Mesenchymal stem cell (in vitro differentiated cells and primary cell): ENCODE measurements at regions not wholly inside any gene's neighbourhood (a gene's known extent, or its start where the extent isn't known, plus 50 kb on each side); places are given as distances from the start of the nearest gene placed in this dataset.

ENCODE experiments used
- DNase-seq: peaks from one replicate; pipeline ENCODE4 v3.0.0-alpha.2; 2013
- H2AFZ ChIP-seq: one replicate; pipeline ENCODE4 v1.6.1; 2013; ENCODE audit warnings: low read depth, mild to moderate bottlenecking, control low read depth, inconsistent platforms, low read length, moderate library complexity
- H2AK5ac ChIP-seq: 2 replicates; pipeline ENCODE4 v1.6.1; 2013; ENCODE audit warnings: low read length, moderate library complexity, mild to moderate bottlenecking, inconsistent platforms; ENCODE audit not compliant: severe bottlenecking
- H2BK120ac ChIP-seq: one replicate; pipeline ENCODE4 v1.6.1; 2013; ENCODE audit warnings: low read depth, mild to moderate bottlenecking, inconsistent platforms, low read length, moderate library complexity
- H2BK12ac ChIP-seq, 2 experiments: one replicate each; pipeline ENCODE4 v1.6.1; 2013; ENCODE audit warnings: inconsistent platforms in 2 of 2, low read length in 2 of 2, mild to moderate bottlenecking in 2 of 2, moderate library complexity in 2 of 2, control low read depth in 1 of 2
- H2BK15ac ChIP-seq: one replicate; pipeline ENCODE4 v1.6.1; 2013; ENCODE audit warnings: mild to moderate bottlenecking, low read depth, inconsistent platforms; ENCODE audit not compliant: poor library complexity, severe bottlenecking
- H2BK5ac ChIP-seq: 2 replicates; pipeline ENCODE4 v1.6.1; 2013; ENCODE audit warnings: low read depth, mild to moderate bottlenecking, low read length, control low read depth, inconsistent platforms; ENCODE audit not compliant: poor library complexity, severe bottlenecking
- H3K14ac ChIP-seq, 2 experiments: one replicate each; pipeline ENCODE4 v1.6.1; 2013; ENCODE audit warnings: inconsistent platforms in 2 of 2, low read length in 2 of 2, control low read depth in 1 of 2, mild to moderate bottlenecking in 1 of 2, moderate library complexity in 1 of 2
- H3K18ac ChIP-seq, 2 experiments: one replicate each; pipeline ENCODE4 v1.6.1; 2013; ENCODE audit warnings: inconsistent platforms in 2 of 2, low read length in 2 of 2, control low read depth in 1 of 2, low read depth in 1 of 2, mild to moderate bottlenecking in 1 of 2
- H3K23ac ChIP-seq, 2 experiments: one replicate each; pipeline ENCODE4 v1.6.1; 2013; ENCODE audit warnings: inconsistent platforms in 2 of 2, low read length in 2 of 2, mild to moderate bottlenecking in 2 of 2, moderate library complexity in 2 of 2, control low read depth in 1 of 2
- H3K27ac ChIP-seq: 2 replicates; pipeline ENCODE4 v1.5.1; 2013; ENCODE audit warnings: mild to moderate bottlenecking, moderate library complexity, low read length, control low read depth, inconsistent platforms; ENCODE audit not compliant: poor library complexity, severe bottlenecking
- H3K27me3 ChIP-seq, 2 experiments: 2 replicates each; pipeline versions ENCODE4 v1.6.1 to v1.7.0; 2013; ENCODE audit warnings: low read length in 2 of 2, mild to moderate bottlenecking in 2 of 2, moderate library complexity in 2 of 2, control low read depth in 1 of 2, inconsistent platforms in 1 of 2; ENCODE audit not compliant: control insufficient read depth in 1 of 2, insufficient read depth in 1 of 2
- H3K36me3 ChIP-seq, 2 experiments: 2 replicates each; pipeline versions ENCODE4 v1.6.1 to v1.7.0; 2013; ENCODE audit warnings: low read length in 2 of 2, control low read depth in 1 of 2, inconsistent platforms in 1 of 2, low read depth in 1 of 2, mild to moderate bottlenecking in 1 of 2; ENCODE audit not compliant: insufficient read depth in 2 of 2, control insufficient read depth in 1 of 2
- H3K4ac ChIP-seq, 2 experiments: one replicate each; pipeline ENCODE4 v1.6.1; 2013; ENCODE audit warnings: inconsistent platforms in 2 of 2, low read length in 2 of 2, mild to moderate bottlenecking in 2 of 2, moderate library complexity in 2 of 2, control low read depth in 1 of 2, low read depth in 1 of 2
- H3K4me1 ChIP-seq: 2 replicates; pipeline ENCODE4 v1.6.1; 2013; ENCODE audit warnings: low read depth, low read length, control low read depth; ENCODE audit not compliant: control insufficient read depth, insufficient read depth
- H3K4me2 ChIP-seq: 2 replicates; pipeline ENCODE4 v1.6.1; 2013; ENCODE audit warnings: low read length, mild to moderate bottlenecking, inconsistent platforms; ENCODE audit not compliant: poor library complexity, severe bottlenecking
- H3K4me3 ChIP-seq, 2 experiments: 2 replicates each; pipeline versions ENCODE4 v1.5.1 to v1.7.0; 2013; ENCODE audit warnings: low read length in 2 of 2, mild to moderate bottlenecking in 2 of 2, control low read depth in 1 of 2, low read depth in 1 of 2; ENCODE audit not compliant: insufficient read depth in 1 of 2
- H3K79me1 ChIP-seq: replicated peaks from 2 replicates; pipeline ENCODE4 v1.6.1; 2013; ENCODE audit warnings: mild to moderate bottlenecking, control low read depth, low read length, inconsistent platforms; ENCODE audit not compliant: poor library complexity, severe bottlenecking
- H3K9ac ChIP-seq: 2 replicates; pipeline ENCODE4 v1.7.0; 2013; ENCODE audit warnings: mild to moderate bottlenecking, low read length, moderate library complexity
- H3K9me3 ChIP-seq: 2 replicates; pipeline ENCODE4 v1.7.0; 2013; ENCODE audit warnings: mild to moderate bottlenecking, low read length; ENCODE audit not compliant: control insufficient read depth
- H4K8ac ChIP-seq: one replicate; pipeline ENCODE4 v1.6.1; 2013; ENCODE audit warnings: inconsistent platforms, mild to moderate bottlenecking, low read length, moderate library complexity
- H4K91ac ChIP-seq: one replicate; pipeline ENCODE4 v1.6.1; 2013; ENCODE audit warnings: mild to moderate bottlenecking, low read length, inconsistent platforms
- WGBS: methylation state at CpG from one replicate; pipeline ENCODE4 v1.1.7; 2013; ENCODE audit warnings: mixed read lengths; 5-methylcytosine and 5-hydroxymethylcytosine counted together

DNA sequence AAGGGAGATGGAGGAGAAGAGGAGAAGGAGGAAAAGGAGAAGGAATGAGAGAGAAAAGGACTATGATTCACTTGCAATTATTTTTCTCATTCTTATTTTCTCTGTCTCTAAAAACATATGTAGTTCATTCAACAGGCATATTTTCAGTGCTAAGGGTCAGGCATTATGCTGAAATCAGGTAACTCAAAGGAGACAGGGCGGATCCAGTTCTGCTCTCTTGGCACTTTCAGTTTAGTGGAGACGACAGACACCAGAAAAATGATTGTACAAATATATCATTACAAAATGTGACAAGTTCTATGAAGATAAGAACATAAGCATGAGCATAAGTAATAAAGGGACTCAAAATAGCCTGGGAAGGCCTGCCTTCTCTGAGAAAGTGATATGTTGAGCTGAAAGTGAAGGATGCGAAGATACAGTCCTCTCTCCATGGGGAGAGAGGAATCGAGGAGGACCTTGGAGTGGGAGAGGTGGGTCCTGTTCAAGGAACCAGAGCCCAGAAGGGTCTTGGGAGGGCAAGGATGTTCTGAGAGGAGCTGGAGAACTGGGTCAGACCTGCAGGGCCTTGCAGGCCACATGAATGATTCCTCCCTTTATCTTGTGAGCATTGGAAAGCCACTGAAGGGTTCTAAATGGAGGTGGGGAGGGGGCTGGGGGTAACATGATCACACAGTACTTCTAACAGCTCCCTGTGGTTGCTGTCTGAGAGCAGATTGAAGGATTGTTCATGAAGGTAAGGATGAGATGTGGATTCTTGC is 58.6 kb upstream of the TMEM17 start:
- DNase-seq: no peak
- H3K79me1 ChIP-seq: no peaks in the 10 kb centered on the region
- no peak overlapping the region for H3K9ac ChIP-seq
- H3K4me1 ChIP-seq: peaks cover 1% of the 10 kb centered on the region
- 100% methylated on average over 2 of the region's 4 CpGs for WGBS
- H3K36me3 ChIP-seq: no peaks in the 10 kb centered on the region
- no peak overlapping the region for H4K91ac ChIP-seq
- no peak overlapping the region for H2AFZ ChIP-seq
- H2BK120ac ChIP-seq: no peak overlapping the region
- peak overlapping the region; percentile 44 for H2BK15ac ChIP-seq
- no peak overlapping the region for H3K27ac ChIP-seq
- no peak overlapping the region for H3K23ac ChIP-seq
- no peaks in the 10 kb centered on the region for H3K27me3 ChIP-seq
- H2AK5ac ChIP-seq: peak overlapping the region; percentile 65
- no peaks in the 10 kb centered on the region for H3K9me3 ChIP-seq
- no peak overlapping the region for H3K14ac ChIP-seq
- no peak overlapping the region for H3K4me3 ChIP-seq
- no peak overlapping the region for H3K4me2 ChIP-seq
- no peak overlapping the region for H2BK5ac ChIP-seq
- H3K4ac ChIP-seq: no peak overlapping the region
- peak overlapping the region in 1 of 2 experiments; percentile 7 for H3K18ac ChIP-seq
- H2BK12ac ChIP-seq: peak overlapping the region in 1 of 2 experiments; percentile 21
- no peak overlapping the region for H4K8ac ChIP-seq

DNA sequence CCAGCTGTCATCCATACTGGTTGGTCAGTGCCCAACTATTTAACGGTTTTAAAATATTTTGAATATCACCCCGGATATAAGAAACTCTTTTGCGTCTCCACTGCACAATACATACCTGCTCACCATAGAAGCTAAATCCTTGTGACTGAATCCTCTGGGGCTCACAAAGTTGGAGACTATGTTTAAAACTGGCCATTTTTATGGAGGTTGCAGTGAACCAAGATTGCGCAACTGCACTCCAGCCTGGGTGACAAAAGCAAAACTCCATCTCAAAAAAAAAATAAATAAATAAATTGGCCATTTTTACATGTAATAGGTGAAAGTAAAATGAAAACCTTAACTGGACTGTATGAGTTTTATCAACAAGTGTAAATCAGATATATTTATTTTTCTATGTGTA is 55.6 kb upstream of the TMEM17 start:
- Histone ChIP-seq H3K36me3 (no peaks in the 10 kb centered on the region), H2BK15ac (no peak overlapping the region), H3K18ac (no peak overlapping the region), H2BK120ac (no peak overlapping the region), H3K4ac (no peak overlapping the region), H3K4me2 (no peak overlapping the region), H3K9me3 (no peaks in the 10 kb centered on the region), H3K27ac (no peak overlapping the region), H3K4me1 (no peaks in the 10 kb centered on the region), H4K91ac (no peak overlapping the region), H2BK12ac (no peak overlapping the region), H3K4me3 (no peak overlapping the region), H2AK5ac (no peak overlapping the region), H2BK5ac (no peak overlapping the region), H3K79me1 (no peaks in the 10 kb centered on the region), H3K23ac (no peak overlapping the region), H4K8ac (no peak overlapping the region), H2AFZ (no peak overlapping the region), H3K27me3 (no peaks in the 10 kb centered on the region), H3K14ac (no peak overlapping the region), H3K9ac (no peak overlapping the region)
- WGBS: 100% methylated on average over 3 of the region's 4 CpGs
- no peak for DNase-seq

- no peak overlapping the region for H2BK120ac ChIP-seq
- no peak overlapping the region for H3K23ac ChIP-seq
- H3K4me3 ChIP-seq: no peak overlapping the region
- WGBS: 94% methylated on average over 1 of the region's 2 CpGs
- H4K8ac ChIP-seq: no peak overlapping the region
- H2BK15ac ChIP-seq: no peak overlapping the region
- no peaks in the 10 kb centered on the region for H3K4me1 ChIP-seq
- no peak overlapping the region for H3K18ac ChIP-seq
- H4K91ac ChIP-seq: no peak overlapping the region
- H3K36me3 ChIP-seq: no peaks in the 10 kb centered on the region
- H3K9me3 ChIP-seq: no peaks in the 10 kb centered on the region
- H2AFZ ChIP-seq: no peak overlapping the region
- no peak overlapping the region for H3K4ac ChIP-seq
- no peak overlapping the region for H3K9ac ChIP-seq
- no peak overlapping the region for H3K27ac ChIP-seq
- no peak for DNase-seq
- no peak overlapping the region for H2BK12ac ChIP-seq
- no peaks in the 10 kb centered on the region for H3K79me1 ChIP-seq
- H3K14ac ChIP-seq: no peak overlapping the region
- H2AK5ac ChIP-seq: no peak overlapping the region
- H2BK5ac ChIP-seq: no peak overlapping the region
- H3K4me2 ChIP-seq: no peak overlapping the region
- H3K27me3 ChIP-seq: no peaks in the 10 kb centered on the region
Measured at GRCh38 chr2:62559582-62559981, 53.6 kb upstream of the TMEM17 start.

GRCh38 chr2:62558743-62559142 is 52.7 kb upstream of the TMEM17 start:
- no peak overlapping the region for H2BK12ac ChIP-seq
- H2AFZ ChIP-seq: no peak overlapping the region
- no peak overlapping the region for H3K9ac ChIP-seq
- no peak overlapping the region for H4K8ac ChIP-seq
- H2AK5ac ChIP-seq: no peak overlapping the region
- H3K4me3 ChIP-seq: no peak overlapping the region
- H3K14ac ChIP-seq: no peak overlapping the region
- no peak overlapping the region for H3K4me2 ChIP-seq
- H3K36me3 ChIP-seq: no peaks in the 10 kb centered on the region
- H3K9me3 ChIP-seq: no peaks in the 10 kb centered on the region
- no peak overlapping the region for H2BK120ac ChIP-seq
- no peak overlapping the region for H2BK5ac ChIP-seq
- no peaks in the 10 kb centered on the region for H3K27me3 ChIP-seq
- no peak for DNase-seq
- no peaks in the 10 kb centered on the region for H3K4me1 ChIP-seq
- no peak overlapping the region for H3K23ac ChIP-seq
- H3K79me1 ChIP-seq: no peaks in the 10 kb centered on the region
- H4K91ac ChIP-seq: no peak overlapping the region
- no peak overlapping the region for H3K27ac ChIP-seq
- whole genome bisulfite sequencing: 100% methylated on average over 1 of the region's 1 CpG
- no peak overlapping the region for H3K18ac ChIP-seq
- H3K4ac ChIP-seq: no peak overlapping the region
- H2BK15ac ChIP-seq: no peak overlapping the region
